Loucy (cell line): ENCODE measurements at regions not wholly inside any gene's neighbourhood (a gene's known extent, or its start where the extent isn't known, plus 50 kb on each side); places are given as distances from the start of the nearest gene placed in this dataset.

ENCODE experiments used
- CTCF ChIP-seq: fragments of 200-600 bp; sonication (generic); conservative IDR thresholded peaks from 2 replicates; pipeline ENCODE4 v1.5.1; 2014; ENCODE audit warnings: mild to moderate bottlenecking, antibody characterized with exemption, low read length
- EZH2phosphoT487 ChIP-seq: fragments of 200-600 bp; IDR thresholded peaks from 2 replicates; pipeline ENCODE4 v1.6.1; 2018; ENCODE audit warnings: antibody characterized with exemption, mild to moderate bottlenecking, moderate library complexity, borderline replicate concordance

GRCh38 chr13:39971526-39971925 is 316.1 kb downstream of the COG6 start:
- TF ChIP-seq CTCF (no peak), EZH2phosphoT487 (no peak)
